Tibial nerve (tissue), 3 donors: ENCODE measurements at regions not wholly inside any gene's neighbourhood (a gene's known extent, or its start where the extent isn't known, plus 50 kb on each side); places are given as distances from the start of the nearest gene placed in this dataset.

Experiments used
- EP300 ChIP-seq, 2 donors: sonication (generic); formaldehyde crosslinking; IDR thresholded peaks; one replicate each; pipeline ENCODE4 v1.6.1; 2017; ENCODE audit warnings: antibody characterized with exemption in 2 of 2, mild to moderate bottlenecking in 1 of 2
- POLR2A ChIP-seq, 2 donors: fragments of 450-650 bp; IDR thresholded peaks; one replicate each; pipeline ENCODE4 v1.6.1; 2017; ENCODE audit warnings: antibody characterized with exemption in 2 of 2, mild to moderate bottlenecking in 2 of 2, moderate library complexity in 2 of 2

DNA sequence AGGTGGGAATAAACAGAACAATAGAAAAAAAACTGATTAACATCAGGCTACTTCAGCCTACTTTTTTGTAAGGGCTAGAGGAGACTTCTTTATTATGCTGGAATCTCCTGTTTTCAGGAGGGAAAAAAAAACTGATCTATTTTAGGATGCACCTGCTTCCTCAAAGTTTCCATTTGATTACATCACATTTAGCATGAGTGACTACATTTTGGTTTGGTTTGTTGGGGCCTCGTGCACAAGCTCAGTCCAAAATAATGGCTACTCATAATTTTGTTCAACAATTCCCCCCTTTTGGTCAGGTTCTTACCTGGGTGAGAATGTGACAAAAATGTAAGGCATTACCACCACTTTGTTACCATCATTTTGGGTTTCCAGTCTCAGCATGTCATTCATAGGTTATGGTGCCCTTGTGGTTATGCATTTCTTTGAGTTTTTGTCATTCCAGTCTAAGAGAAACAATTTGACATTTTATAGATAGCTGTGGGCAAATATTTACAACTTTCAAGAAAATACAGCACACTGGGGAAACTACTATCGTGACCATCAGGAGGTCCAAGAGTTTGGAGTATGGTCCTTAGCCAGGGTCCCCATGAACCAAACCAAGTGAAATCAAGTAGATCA lies 93.6 kb upstream of the ATP11B start:
- TF ChIP-seq EP300 (IDR thresholded peaks at IDR 0.05) (no peak), POLR2A (IDR thresholded peaks at IDR 0.05) (no peak)
